HEK293 (cell line): ENCODE measurements at regions not wholly inside any gene's neighbourhood (a gene's known extent, or its start where the extent isn't known, plus 50 kb on each side); places are given as distances from the start of the nearest gene placed in this dataset.

Experiments used
- ZBTB20 ChIP-seq: fragments of 450-650 bp; formaldehyde crosslinking; IDR thresholded peaks from 2 replicates; pipeline ENCODE4 v1.5.1; 2016; ENCODE audit warnings: missing biosample characterization, missing genetic modification characterization
- ZNF473 ChIP-seq: fragments of 450-650 bp; formaldehyde crosslinking; IDR thresholded peaks from 2 replicates; pipeline ENCODE4 v1.5.1; 2017; ENCODE audit warnings: missing biosample characterization, missing genetic modification characterization
- ZNF654 ChIP-seq: fragments of 450-650 bp; formaldehyde crosslinking; IDR thresholded peaks from 2 replicates; pipeline ENCODE4 v1.5.1; 2016; ENCODE audit warnings: low read depth, missing biosample characterization, missing genetic modification characterization
- TF ChIP-seq, protein P1 (sequence below): fragments of 450-650 bp; formaldehyde crosslinking; IDR thresholded peaks from 2 replicates; pipeline ENCODE4 v1.5.1; 2016; ENCODE audit warnings: missing biosample characterization, missing genetic modification characterization
- TF ChIP-seq, protein P2 (sequence below): fragments of 450-650 bp; formaldehyde crosslinking; IDR thresholded peaks from 2 replicates; pipeline ENCODE4 v1.5.1; 2016; ENCODE audit warnings: missing biosample characterization, missing genetic modification characterization

DNA sequence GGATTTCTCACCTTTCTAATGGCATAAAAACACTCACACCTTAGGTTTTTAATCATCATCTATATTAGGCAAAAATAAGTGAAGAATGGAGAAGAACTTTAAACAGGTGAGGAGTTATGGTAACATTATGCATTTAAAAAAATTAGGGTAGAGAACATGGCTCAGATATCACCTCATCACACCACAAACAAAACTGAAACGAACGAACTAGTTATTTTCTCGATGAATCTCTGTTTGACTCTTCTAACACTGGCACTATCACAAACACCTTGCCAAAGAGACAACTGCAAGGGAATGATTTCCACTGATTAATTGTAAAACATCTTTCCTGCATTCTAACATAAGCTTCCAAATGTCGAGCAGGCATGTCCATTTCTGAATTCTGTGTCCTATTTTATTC lies 286.1 kb upstream of the GJE1 start:
- TF ChIP-seq, protein P1, sequence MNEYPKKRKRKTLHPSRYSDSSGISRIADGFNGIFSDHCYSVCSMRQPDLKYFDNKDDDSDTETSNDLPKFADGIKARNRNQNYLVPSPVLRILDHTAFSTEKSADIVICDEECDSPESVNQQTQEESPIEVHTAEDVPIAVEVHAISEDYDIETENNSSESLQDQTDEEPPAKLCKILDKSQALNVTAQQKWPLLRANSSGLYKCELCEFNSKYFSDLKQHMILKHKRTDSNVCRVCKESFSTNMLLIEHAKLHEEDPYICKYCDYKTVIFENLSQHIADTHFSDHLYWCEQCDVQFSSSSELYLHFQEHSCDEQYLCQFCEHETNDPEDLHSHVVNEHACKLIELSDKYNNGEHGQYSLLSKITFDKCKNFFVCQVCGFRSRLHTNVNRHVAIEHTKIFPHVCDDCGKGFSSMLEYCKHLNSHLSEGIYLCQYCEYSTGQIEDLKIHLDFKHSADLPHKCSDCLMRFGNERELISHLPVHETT (tag by site-specific recombination), result no peak
- no peak for TF ChIP-seq ZBTB20 (tag by site-specific recombination)
- TF ChIP-seq, protein P2, sequence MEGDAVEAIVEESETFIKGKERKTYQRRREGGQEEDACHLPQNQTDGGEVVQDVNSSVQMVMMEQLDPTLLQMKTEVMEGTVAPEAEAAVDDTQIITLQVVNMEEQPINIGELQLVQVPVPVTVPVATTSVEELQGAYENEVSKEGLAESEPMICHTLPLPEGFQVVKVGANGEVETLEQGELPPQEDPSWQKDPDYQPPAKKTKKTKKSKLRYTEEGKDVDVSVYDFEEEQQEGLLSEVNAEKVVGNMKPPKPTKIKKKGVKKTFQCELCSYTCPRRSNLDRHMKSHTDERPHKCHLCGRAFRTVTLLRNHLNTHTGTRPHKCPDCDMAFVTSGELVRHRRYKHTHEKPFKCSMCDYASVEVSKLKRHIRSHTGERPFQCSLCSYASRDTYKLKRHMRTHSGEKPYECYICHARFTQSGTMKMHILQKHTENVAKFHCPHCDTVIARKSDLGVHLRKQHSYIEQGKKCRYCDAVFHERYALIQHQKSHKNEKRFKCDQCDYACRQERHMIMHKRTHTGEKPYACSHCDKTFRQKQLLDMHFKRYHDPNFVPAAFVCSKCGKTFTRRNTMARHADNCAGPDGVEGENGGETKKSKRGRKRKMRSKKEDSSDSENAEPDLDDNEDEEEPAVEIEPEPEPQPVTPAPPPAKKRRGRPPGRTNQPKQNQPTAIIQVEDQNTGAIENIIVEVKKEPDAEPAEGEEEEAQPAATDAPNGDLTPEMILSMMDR (tag by site-specific recombination), result no peak
- TF ChIP-seq ZNF654 (tag by site-specific recombination), result no peak
- TF ChIP-seq ZNF473 (tag by site-specific recombination), result no peak
